CD4-positive, alpha-beta T cell treated with Interleukin-17A for 4 hours (primary cell): ENCODE measurements at regions not wholly inside any gene's neighbourhood (a gene's known extent, or its start where the extent isn't known, plus 50 kb on each side); places are given as distances from the start of the nearest gene placed in this dataset.
"Not testable (repeated sequence)": the region's sequence is repeated elsewhere in the genome, so short reads cannot be mapped to it uniquely, and the experiment has no call there.

Experiments used
- DNase-seq: peaks from one replicate; pipeline ENCODE4 v3.0.0-alpha.2; 2020; ENCODE audit warnings: mixed read lengths

DNA sequence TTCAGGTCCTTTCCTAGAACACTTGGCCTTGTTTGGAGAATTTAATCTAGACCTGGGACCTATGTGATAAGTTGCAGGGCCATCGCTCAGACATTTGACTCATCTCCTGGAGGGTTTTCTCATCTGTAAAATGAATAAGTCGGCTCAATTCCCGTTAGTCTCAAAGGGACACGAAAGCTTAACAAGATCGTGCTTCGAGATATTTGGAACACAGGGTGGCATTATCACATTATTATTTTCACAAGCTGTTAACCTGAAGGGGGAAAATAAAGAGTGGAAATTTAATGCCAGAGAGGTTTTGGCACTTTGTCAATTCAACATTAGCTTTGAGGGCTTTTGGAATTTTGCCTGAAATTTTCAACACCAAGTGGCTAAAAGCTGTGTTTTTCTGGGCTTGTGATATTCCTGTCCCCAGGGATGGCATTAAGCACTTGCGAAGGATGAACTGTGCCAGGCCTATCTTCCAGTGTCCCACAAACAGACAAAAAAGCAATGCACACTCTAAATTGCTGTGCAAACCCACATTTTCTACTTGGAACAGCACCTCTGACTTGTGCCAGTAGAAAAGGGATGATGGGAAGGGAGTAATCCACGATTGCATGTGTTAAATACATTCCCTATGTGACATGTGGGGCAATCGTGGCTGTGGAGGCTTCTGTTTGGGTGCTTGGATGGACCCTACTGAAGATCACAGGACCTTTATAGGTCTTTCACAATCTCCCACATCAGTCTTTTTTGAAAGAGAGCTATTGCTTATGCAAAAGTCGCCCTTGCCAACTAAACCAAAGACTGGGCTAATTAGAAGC, 478.7 kb downstream of the MFSD1 start:
- no peak for DNase-seq

DNA sequence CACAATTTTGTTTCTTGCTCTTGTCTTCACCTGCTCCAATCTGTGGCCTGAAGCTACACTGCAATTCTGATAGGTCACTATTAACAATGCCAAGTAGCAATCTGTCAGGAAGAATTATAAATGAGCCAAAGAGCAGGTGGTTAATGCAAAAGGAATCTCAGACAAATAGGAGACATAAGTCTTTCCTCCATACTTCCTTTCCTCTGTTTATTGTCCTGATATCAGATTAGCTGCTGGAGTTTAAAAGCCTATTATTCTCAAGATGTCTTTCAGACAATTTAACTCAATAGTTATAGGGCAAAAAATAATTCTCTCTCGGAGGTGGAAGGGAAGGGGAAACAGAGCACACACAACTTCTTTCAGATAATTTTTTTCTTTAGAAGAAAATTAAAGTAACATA, 491.6 kb downstream of the MFSD1 start:
- no peak for DNase-seq

GRCh38 chr3:159301961-159302360, 500.1 kb downstream of the MFSD1 start:
- DNase-seq, result no peak

GRCh38 chr3:159305017-159305416, 503.2 kb downstream of the MFSD1 start:
- no peak for DNase-seq

GRCh38 chr3:159316706-159317105, 514.9 kb downstream of the MFSD1 start:
- DNase-seq, result not testable (repeated sequence)

DNA sequence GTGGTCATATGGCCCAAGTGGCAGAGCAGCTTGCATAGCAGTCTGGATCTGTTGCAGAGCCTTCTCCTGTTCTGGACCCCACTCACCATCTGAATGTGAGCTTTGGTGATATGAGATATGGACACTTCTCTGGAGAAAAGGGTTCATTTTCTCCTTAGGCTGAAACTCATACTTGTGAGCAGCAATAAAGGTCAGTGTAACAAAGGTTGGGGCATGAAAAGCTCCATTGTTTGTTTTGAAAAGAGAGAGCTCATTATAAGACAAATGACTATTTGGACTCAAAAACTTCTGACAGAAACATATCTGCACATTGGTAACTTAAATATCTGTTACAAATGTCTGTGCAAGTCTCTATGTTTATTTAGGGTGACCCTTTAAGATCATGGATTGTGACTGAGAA, 517.3 kb downstream of the MFSD1 start:
- DNase-seq, result no peak

- DNase-seq, result no peak
Observed at GRCh38 chr3:159322322-159322939, 520.6 kb downstream of the MFSD1 start.

GRCh38 chr3:159323848-159324247, 522.0 kb downstream of the MFSD1 start:
- DNase-seq, result no peak

GRCh38 chr3:159326998-159327397, 525.1 kb downstream of the MFSD1 start:
- no peak for DNase-seq

- no peak for DNase-seq
Observed at GRCh38 chr3:159332535-159333099, 530.8 kb downstream of the MFSD1 start.

- no peak for DNase-seq
Observed at GRCh38 chr3:159339131-159339530, 537.3 kb downstream of the MFSD1 start.

GRCh38 chr3:159340877-159341500, 539.1 kb downstream of the MFSD1 start:
- DNase-seq, result no peak

DNA sequence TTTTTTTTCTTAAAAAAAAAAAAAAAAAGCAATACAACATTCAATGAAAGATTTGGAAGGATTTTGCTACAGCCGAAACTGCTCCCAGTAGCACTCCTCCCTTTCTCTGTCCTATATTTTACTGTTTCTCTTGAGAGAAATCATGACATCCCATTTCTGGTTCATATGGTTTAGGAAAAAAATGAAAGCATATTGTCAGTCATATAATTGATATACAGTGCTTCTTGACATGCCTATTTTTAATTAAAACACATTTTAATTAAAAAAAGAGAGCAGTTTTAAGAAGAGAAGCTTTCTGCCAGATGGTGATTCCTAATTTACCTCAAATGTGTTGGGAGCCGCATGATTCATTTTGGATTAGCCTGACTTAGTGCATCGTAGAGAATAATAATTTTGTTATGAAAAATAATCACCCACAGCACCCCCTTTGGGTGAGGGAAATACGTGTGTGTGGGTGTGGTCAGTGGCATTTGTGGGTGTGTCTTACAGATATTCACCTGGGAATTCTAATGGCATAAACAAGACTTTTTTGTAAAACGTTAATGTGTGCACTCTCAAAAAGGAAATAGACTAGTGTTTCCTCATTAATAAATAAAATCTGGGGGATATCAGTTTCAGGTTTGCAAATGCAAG, 544.5 kb downstream of the MFSD1 start:
- DNase-seq, result no peak

DNA sequence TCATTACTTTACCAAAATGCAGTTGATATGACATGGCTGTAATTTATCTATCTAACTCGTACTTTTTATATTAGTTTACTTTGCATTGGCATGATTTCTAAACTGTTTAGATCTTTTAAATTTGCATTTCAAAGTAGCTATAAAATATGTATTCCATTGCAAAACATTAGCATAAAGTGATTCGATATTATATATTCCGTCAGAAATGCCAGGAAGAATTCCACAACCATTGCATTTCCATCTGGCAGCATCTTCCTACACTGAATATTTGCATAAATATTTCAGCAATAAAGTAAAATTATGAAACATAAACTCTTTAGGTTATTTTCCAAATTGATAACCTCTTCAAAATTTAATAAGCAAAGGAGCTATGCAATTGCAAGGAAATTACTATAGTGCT, 546.6 kb downstream of the MFSD1 start:
- DNase-seq, result no peak

DNA sequence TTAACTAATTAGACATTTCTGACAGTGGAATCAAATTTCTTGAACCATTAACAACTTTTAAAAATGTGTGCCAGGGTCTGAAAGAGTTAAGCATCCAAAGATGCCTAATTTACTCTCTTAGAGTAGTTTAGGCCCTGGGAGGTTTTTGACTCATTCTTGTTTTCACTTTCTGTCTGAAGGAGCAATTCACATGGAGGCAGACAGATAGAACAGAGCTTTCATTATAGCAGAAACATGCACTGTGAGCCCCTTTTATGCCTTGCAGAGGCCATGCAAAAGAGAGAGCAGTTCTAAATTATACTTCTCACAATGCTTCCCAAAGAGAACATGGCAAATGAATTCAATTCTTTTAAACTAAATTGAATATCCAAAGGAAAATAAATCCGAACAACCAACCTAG, 554.8 kb downstream of the MFSD1 start:
- DNase-seq, result no peak

DNA sequence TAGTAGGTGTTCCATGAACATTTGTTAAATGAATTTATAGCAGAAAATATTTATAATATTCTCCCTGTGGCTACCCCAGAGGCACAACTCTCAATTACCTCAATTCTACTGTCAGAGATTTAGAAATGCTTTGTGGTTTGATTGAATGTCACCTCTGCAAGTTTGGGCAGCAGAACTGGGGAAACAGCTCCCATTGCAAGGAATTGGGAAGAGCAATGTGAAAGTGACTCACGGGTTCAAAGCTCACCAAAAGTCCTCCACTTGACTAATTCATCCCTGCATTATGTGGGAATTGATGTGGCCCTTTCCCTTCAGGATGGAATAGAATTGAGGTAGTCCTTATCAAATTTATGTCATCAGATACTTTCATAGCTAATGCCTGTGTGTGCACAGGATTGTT, 562.7 kb downstream of the MFSD1 start:
- no peak for DNase-seq

DNA sequence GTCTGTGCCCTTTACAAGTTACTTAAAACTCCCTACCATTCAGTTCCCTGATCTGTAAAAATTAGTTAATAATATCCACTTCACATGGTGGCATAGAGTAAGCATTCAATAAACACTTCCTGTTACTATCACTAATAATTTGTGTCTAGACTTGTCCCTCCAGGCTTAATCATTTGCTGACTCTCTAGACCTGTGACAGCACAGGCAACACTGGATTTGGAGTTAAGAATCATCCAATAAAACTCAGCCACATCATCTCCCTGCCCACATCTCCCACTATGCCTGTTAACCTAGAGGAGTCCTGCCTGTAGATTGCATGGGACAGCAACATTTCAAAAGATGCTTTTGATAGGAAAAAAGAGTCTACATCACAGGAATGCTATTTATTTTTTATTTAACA, 564.6 kb downstream of the MFSD1 start:
- DNase-seq, result no peak

DNA sequence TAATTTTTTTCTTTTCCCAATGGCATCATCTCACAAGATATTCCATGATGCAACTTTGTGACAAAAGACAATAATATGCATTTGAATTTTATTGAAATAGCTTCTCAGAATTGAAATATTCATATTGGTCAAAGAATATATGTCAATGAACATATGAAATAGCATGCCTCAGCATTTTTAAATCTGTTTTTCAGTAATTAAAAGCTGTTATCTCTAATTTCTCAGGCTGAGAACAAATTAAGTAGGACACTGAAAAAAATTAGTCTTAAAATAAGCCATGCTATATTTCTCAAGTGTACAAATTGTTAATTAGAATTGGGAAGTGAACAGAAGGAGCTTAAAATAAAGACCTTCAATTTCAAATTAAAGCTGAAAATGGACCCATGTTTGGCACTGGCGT, 570.1 kb downstream of the MFSD1 start:
- no peak for DNase-seq

- no peak for DNase-seq
Observed at GRCh38 chr3:159378396-159379194, 576.7 kb downstream of the MFSD1 start.

DNA sequence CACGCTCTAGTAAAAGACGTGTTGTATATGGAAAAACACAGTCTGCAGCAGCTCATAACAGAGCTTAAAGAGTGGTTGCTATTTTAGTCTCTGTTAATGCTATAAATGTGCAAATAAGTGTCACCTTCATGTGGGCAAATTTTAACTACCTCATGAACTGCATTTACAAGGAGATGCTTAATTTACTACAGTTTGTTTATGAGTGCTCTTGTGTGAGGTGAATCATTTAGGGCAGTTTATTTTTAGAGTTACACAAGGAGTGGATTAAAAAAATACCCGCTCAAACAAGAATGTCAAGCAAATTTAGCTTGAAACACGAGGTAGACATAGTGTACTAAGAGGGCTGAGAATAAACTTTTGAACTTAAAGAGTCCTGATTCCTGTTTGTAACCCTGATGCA, 579.0 kb downstream of the MFSD1 start:
- DNase-seq, result no peak

DNA sequence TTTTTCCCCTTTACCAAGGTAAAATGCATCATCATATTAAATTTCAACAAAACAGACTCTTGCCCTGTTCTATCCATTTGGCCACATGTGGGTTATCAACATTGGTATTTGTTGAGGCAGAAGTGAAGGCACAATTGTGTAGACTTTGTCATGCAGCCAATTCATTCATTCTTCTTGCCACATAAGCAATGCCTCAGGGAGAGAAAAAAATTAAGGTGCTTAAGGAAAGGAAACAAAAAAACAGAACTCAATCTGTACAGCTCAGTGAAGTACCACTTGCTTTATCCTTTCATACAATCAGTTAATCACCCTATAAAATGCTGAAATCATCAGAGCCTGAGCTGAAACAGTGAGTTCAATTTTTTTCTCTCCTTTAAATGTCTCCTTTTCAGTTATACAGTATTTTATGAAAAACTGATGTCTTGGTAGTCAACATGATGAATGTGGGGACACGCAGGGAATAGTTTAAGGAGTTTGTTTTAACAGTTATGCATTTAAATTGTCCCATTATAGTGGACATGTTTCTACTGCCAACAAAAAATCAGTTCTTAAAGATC, 588.9 kb downstream of the MFSD1 start:
- no peak for DNase-seq

GRCh38 chr3:159397683-159398082, 591.0 kb upstream of the IL12A start:
- not testable (repeated sequence) for DNase-seq
